Ovary (tissue), 7 donors: ENCODE measurements at regions not wholly inside any gene's neighbourhood (a gene's known extent, or its start where the extent isn't known, plus 50 kb on each side); places are given as distances from the start of the nearest gene placed in this dataset.

Source experiments
- DNase-seq, 5 donors: peaks; one replicate each; pipeline ENCODE4 v3.0.0-alpha.2; 2019 to 2020
- H3K27ac ChIP-seq, 2 donors: fragments of 200-600 bp; one replicate each; pipeline versions ENCODE4 v1.5.1 to v1.8.0; 2019 to 2022
- H3K27me3 ChIP-seq: fragments of 200-600 bp; one replicate; pipeline ENCODE4 v1.8.0; 2022
- H3K36me3 ChIP-seq: fragments of 200-600 bp; sonication (generic); one replicate; pipeline ENCODE4 v1.5.1; 2019
- H3K4me1 ChIP-seq: one replicate; pipeline ENCODE4 v1.8.1; 2013; ENCODE audit warnings: mild to moderate bottlenecking, moderate library complexity; ENCODE audit not compliant: insufficient read depth
- H3K4me3 ChIP-seq: fragments of 200-600 bp; sonication (generic); one replicate; pipeline ENCODE4 v1.5.1; 2017
- H3K9me3 ChIP-seq, 2 donors: fragments of 200-600 bp in 1 of 2; sonication (generic) in 1 of 2; one replicate each; pipeline versions ENCODE4 v1.5.1 to v1.8.1; 2013 to 2019; ENCODE audit warnings: mild to moderate bottlenecking in 1 of 2, moderate library complexity in 1 of 2
- EP300 ChIP-seq: sonication (generic); formaldehyde crosslinking; IDR thresholded peaks from one replicate; pipeline ENCODE4 v1.6.1; 2017; ENCODE audit warnings: antibody characterized with exemption
- POLR2A ChIP-seq: fragments of 450-650 bp; IDR thresholded peaks from one replicate; pipeline ENCODE4 v1.6.1; 2017; ENCODE audit warnings: antibody characterized with exemption, mild to moderate bottlenecking, moderate library complexity
- WGBS, 3 donors: extraction: QIAGEN DNeasy Blood & Tissue Kit in 1 of 3; methylation state at CpG; one replicate each; pipeline versions ENCODE4 v1.1.5 to v1.1.7; 2013 to 2017; 5-methylcytosine and 5-hydroxymethylcytosine counted together
- intact Hi-C, 4 donors: fragments of 100-400 bp; cut with DNase I; formaldehyde crosslinking; loops; one replicate each; pipeline versions ENCODE4 v1.11.0 to v1.15.1; 2022 to 2023
- TF ChIP-seq, protein P1 (sequence below), 3 donors: fragments of 450-650 bp in 2 of 3; fragments of 200-600 bp in 1 of 3; IDR thresholded peaks; one replicate each; pipeline versions ENCODE4 v1.5.1 to v1.8.0; 2016 to 2022; ENCODE audit warnings: antibody characterized with exemption in 3 of 3, mild to moderate bottlenecking in 1 of 3
- donor health status: DM: no; HTN: no; CAD: no; lungs with moderate emphysema.
- donor health status: DM: no; HTN: no; CAD: no.
- donor health status: Bipolar disorder and iron deficiency.
- donor health status: DM: no; HTN: no; CAD: no.
- donor health status: DM: yes; HTN: yes; CAD: no.

DNA sequence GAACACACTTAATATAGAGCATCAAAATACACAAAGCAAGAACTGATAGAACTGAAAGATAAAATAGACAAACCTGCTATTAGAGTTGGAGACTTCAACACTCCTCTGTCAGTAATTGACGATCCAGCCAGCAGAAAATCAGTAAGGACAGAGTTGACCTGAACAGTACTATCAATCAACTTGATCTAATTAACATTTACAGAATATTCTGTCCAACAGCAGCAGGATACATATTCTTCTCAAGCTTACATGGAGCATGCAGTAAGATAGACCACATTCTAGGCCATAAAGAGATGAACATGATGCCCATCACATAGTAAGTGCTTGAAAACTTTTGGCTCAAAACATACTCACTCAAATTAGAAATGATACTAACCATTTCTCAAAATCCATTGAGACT, 196.7 kb upstream of the KLF3 start:
- WGBS, 3 donors: 87 to 97% (median 91%) methylated on average over 1 of the region's 1 CpG
- intact Hi-C loops: no loop called here

DNA sequence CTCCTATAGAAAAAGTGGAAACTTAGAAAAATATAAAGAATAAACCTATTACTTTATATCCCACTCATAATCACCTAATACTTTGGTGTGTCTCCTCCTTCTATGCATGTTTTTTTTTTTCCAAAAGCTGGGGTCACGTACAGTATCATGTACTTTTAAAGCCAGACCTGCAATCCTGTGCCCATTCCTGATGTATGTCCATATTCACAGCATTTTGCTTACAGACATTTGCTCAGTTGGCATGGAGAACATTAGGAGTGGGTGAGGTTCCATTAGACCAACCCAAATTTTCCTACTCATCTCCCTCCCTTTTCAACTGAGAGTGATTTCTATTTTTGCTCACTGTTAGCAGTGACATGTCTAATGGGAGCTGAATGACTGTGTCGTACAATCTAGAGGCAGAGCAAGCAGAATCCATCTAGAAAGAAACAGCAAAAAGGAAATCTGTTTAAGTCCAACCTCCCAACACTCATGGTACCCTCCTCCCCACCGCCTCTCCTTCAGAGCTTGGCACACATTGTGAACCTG, 195.6 kb upstream of the KLF3 start:
- 80 to 85% (median 84%) methylated on average over 3 of the region's 3 CpGs for WGBS, 3 donors
- H3K4me3 ChIP-seq: no peak overlapping the region
- H3K27me3 ChIP-seq: no peaks in the 10 kb centered on the region
- H3K4me1 ChIP-seq: no peaks in the 10 kb centered on the region
- no peak overlapping the region for H3K27ac ChIP-seq
- intact Hi-C loops: no loop called here
- DNase-seq: no peak
- H3K36me3 ChIP-seq: no peaks in the 10 kb centered on the region
- TF ChIP-seq EP300 (no peak), POLR2A (no peak)
- TF ChIP-seq, protein P1, sequence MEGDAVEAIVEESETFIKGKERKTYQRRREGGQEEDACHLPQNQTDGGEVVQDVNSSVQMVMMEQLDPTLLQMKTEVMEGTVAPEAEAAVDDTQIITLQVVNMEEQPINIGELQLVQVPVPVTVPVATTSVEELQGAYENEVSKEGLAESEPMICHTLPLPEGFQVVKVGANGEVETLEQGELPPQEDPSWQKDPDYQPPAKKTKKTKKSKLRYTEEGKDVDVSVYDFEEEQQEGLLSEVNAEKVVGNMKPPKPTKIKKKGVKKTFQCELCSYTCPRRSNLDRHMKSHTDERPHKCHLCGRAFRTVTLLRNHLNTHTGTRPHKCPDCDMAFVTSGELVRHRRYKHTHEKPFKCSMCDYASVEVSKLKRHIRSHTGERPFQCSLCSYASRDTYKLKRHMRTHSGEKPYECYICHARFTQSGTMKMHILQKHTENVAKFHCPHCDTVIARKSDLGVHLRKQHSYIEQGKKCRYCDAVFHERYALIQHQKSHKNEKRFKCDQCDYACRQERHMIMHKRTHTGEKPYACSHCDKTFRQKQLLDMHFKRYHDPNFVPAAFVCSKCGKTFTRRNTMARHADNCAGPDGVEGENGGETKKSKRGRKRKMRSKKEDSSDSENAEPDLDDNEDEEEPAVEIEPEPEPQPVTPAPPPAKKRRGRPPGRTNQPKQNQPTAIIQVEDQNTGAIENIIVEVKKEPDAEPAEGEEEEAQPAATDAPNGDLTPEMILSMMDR (IDR thresholded peaks at IDR 0.05): no peak
- no peaks in the 10 kb centered on the region for H3K9me3 ChIP-seq

More for the DNA sequence above, 196.7 kb upstream of the KLF3 start:
- H3K27ac ChIP-seq: no peak overlapping the region
- H3K9me3 ChIP-seq: no peaks in the 10 kb centered on the region
- H3K4me1 ChIP-seq: no peaks in the 10 kb centered on the region
- no peak for DNase-seq
- no peaks in the 10 kb centered on the region for H3K27me3 ChIP-seq
- no peak overlapping the region for H3K4me3 ChIP-seq
- H3K36me3 ChIP-seq: no peaks in the 10 kb centered on the region
- TF ChIP-seq EP300: no peak
- no peak for TF ChIP-seq POLR2A
- TF ChIP-seq, protein P1 (IDR thresholded peaks at IDR 0.05): no peak

DNA sequence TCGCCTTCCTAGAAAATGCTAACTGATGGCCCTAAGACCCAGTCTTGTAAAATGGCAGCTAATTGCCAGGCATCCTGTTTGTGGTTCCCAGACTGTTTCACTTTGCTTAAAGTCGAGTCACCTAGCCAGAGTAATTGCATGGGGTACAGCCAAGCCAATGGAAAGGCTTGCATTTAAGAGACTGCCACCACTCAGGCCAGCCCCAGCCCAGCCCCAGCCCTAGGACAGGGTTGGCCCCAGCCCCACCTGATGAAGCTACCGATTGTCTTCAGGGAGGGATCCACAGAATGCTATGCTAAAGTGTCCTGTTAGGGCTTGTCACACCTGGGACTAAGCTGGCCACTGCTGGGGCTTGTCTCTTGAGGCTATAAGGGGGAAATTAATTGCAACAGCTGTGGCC, 194.6 kb upstream of the KLF3 start:
- TF ChIP-seq EP300: no peak
- TF ChIP-seq, protein P1 (IDR thresholded peaks at IDR 0.05): no peak
- no peak for TF ChIP-seq POLR2A
- no peaks in the 10 kb centered on the region for H3K4me1 ChIP-seq
- no peak overlapping the region for H3K4me3 ChIP-seq
- H3K27ac ChIP-seq: no peak overlapping the region
- H3K27me3 ChIP-seq: no peaks in the 10 kb centered on the region
- intact Hi-C loops: no loop called here
- no peaks in the 10 kb centered on the region for H3K36me3 ChIP-seq
- H3K9me3 ChIP-seq: no peaks in the 10 kb centered on the region
- DNase-seq: no peak
- WGBS, 3 donors: 81 to 91% (median 90%) methylated on average over 3 of the region's 3 CpGs

DNA sequence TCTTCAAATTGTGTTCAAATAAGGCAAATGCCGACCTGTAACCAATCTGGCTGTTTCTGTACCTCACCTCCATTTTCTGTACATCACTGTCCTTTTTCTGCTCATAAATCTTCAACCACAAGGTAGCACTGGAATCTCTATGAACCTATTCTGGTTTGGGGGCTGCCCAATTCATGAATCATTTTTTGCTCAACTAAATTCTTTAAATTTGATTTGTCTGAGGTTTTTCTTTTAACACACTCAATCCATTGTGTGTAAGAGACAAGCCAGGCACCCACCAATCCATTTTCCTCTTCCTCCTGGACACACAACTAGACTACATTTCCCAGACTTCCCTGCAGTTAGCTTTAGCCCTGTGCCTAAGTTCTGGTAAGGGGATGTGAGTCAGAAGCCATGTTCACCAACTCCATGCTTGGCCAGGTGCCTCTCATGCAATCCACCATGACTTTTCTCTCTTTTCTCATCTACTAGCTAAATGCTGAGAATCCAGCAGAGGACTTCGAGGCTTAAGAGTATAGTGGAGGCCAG, 193.2 kb upstream of the KLF3 start:
- DNase-seq: no peak
- TF ChIP-seq, protein P1 (IDR thresholded peaks at IDR 0.05): no peak
- TF ChIP-seq POLR2A (no peak), EP300 (no peak)
- H3K27me3 ChIP-seq: no peaks in the 10 kb centered on the region
- no peak overlapping the region for H3K4me3 ChIP-seq
- intact Hi-C loops: no loop called here
- no peaks in the 10 kb centered on the region for H3K9me3 ChIP-seq
- H3K4me1 ChIP-seq: no peaks in the 10 kb centered on the region
- no peak overlapping the region for H3K27ac ChIP-seq
- H3K36me3 ChIP-seq: no peaks in the 10 kb centered on the region
- WGBS, 3 donors: 90 to 97% (median 90%) methylated on average over 2 of the region's 2 CpGs
